GM19395 (cell line): ENCODE measurements at regions not wholly inside any gene's neighbourhood (a gene's known extent, or its start where the extent isn't known, plus 50 kb on each side); places are given as distances from the start of the nearest gene placed in this dataset.
"Not testable (repeated sequence)": the region's sequence is repeated elsewhere in the genome, so short reads cannot be mapped to it uniquely, and the experiment has no call there.

Source experiments
- ATAC-seq: cut with Tn5 transposase; IDR thresholded peaks from one replicate; pipeline ENCODE4 v1.9.1; 2021; ENCODE audit warnings: mild to moderate bottlenecking, moderate library complexity; ENCODE audit not compliant: unreplicated experiment

GRCh38 chr7:17396692-17397091 is 98.2 kb downstream of the AHR start:
- ATAC-seq = no peak

- peak; percentile 84 for ATAC-seq
Measured at GRCh38 chr7:17401791-17402627, 103.6 kb downstream of the AHR start.

GRCh38 chr7:17402628-17403278 is 104.3 kb downstream of the AHR start:
- peak; percentile 66 for ATAC-seq

GRCh38 chr7:17404006-17404405 is 105.6 kb downstream of the AHR start:
- no peak for ATAC-seq

- no peak for ATAC-seq
Measured at GRCh38 chr7:17405786-17406185, 107.3 kb downstream of the AHR start.

- no peak for ATAC-seq
Measured at GRCh38 chr7:17406738-17407137, 108.3 kb downstream of the AHR start.

GRCh38 chr7:17407229-17407628 is 108.8 kb downstream of the AHR start:
- ATAC-seq = no peak

- ATAC-seq = no peak
Measured at GRCh38 chr7:17408245-17408903, 109.9 kb downstream of the AHR start.

- no peak for ATAC-seq
Measured at GRCh38 chr7:17408904-17409290, 110.4 kb downstream of the AHR start.

GRCh38 chr7:17411922-17412321 is 113.5 kb downstream of the AHR start:
- ATAC-seq = peak; percentile 91

- no peak for ATAC-seq
Measured at GRCh38 chr7:17412883-17413282, 114.4 kb downstream of the AHR start.

- ATAC-seq = no peak
Measured at GRCh38 chr7:17415955-17416354, 117.5 kb downstream of the AHR start.

- not testable (repeated sequence) for ATAC-seq
Measured at GRCh38 chr7:17420308-17421015, 122.0 kb downstream of the AHR start.

- ATAC-seq = no peak
Measured at GRCh38 chr7:17421941-17422340, 123.5 kb downstream of the AHR start.

GRCh38 chr7:17422966-17423365 is 124.5 kb downstream of the AHR start:
- ATAC-seq = no peak

GRCh38 chr7:17427924-17428323 is 129.5 kb downstream of the AHR start:
- ATAC-seq = no peak

GRCh38 chr7:17429579-17429978 is 131.1 kb downstream of the AHR start:
- ATAC-seq = no peak

- ATAC-seq = no peak
Measured at GRCh38 chr7:17432793-17433192, 134.3 kb downstream of the AHR start.

- no peak for ATAC-seq
Measured at GRCh38 chr7:17434191-17434590, 135.7 kb downstream of the AHR start.

GRCh38 chr7:17434841-17435692 is 136.6 kb downstream of the AHR start:
- ATAC-seq = no peak
